ENCODE measurements at regions not wholly inside any gene's neighbourhood (a gene's known extent, or its start where the extent isn't known, plus 50 kb on each side); places are given as distances from the start of the nearest gene placed in this dataset.

DNA sequence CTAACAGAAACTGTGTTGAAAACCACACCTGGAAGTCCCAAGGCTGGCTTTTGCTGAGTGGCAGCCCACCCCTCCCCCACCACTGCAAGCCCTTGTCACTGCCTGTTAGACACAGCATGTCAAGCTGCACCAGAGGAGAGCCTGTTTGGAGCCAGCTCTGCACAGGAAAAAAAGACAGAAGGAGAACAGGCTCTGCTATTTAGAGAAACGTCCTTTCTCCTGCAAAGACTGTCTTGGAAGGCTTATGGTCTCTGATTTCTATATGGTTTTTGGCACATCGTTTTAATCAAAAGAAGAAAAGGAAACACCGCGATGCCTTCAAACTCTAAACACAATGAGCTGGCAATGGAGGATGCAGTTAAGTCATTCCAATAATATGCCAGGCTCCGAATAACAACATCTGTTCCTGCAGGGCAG lies 275.5 kb downstream of the MAP2K4 start:
- no peak for DNase-seq

DNA sequence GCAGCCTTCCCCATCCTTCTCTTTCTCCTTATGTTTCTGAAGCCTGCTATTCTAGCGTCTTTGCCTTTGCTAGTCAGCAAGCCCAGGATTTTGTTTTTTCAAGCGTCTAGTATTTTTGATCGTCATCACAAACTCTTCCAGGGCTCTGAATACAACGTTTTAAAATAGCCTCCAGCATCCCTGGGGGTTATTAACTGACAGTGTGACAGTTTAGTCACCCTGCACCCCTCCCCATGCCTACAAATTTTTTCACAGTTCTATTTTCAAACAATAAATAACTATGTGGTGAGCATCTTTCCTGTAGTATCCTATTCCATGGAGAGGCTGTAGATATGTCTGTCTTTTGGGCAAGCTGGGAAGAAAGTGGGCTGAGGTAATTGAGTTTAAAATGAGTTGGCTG lies 280.9 kb downstream of the MAP2K4 start:
- no peak for DNase-seq

DNA sequence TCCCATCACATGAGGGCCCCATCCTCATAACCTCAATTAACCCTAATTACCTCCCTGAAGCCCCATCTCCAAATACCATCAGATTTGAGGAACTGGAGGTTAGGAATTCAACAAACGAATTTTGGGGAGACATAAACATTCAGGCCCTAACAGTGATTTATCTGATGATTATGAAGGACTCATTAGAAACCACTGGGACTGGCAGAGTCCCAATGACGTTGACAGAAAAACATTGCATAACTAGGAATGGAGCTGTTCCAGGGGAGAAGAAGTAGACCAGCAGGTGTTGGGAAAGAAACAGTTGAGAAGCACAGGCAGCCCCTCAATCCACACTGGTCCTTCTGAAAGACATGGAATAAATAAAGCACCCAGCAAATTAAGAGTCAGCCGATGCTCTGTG lies 282.0 kb downstream of the MAP2K4 start:
- no peak for DNase-seq

DNA sequence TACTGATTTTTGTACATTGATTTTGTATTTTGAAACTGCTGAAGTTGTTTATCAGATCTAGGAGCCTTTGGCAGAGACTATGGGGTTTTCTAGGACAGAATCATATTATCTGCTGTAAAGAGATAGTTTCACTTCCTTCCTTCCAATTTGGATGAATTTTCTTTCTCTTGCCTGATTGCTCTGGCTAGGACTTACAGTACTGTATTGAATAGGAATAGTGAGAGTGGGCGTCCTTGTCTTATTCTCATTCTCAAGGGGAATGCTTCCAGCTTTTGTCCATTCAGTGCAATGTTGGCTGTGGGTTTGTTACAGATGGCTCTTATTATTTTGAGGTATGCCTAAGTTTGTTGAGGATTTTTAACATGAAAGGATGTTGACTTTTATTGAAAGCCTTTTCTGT lies 290.1 kb downstream of the MAP2K4 start:
- DNase-seq = no peak

DNA sequence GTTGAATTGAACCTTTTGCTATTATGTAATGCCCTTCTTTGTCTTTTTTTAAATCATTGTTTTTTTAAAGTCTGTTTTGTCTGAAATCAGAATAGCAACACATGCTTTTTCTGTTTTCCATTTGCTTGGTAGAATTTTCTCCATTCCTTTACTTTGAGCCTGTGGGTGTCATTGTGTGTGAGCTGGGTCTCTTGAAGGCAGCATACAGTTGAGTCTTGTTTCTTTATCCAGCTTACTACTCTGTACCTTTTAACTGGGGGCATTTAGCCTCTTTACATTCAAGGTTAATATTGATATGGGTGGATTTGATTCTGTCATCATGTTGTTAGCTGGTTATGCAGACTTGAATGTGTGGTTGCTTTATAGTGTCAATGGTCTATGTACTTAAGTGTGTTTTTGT lies 292.0 kb downstream of the MAP2K4 start:
- no peak for DNase-seq

DNA sequence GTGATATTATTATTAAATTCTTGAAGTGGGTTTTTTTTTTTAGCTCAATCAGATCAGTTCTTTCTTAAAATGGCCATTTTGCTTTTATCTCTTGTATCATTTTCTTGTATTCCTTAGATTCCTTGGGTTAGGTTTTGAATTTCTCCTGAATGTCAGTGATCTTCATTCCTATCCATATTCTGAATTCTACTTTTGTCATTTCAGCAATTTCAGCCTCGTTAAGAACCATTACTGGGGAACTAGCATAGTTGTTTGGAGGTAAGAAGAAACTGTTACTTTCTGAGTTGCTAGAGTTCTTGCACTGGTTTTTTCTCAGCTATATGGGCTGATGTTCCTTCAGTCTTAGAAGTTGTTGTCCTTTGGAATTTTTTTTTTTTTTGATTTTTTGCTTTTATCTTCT lies 293.1 kb downstream of the MAP2K4 start:
- no peak for DNase-seq

DNA sequence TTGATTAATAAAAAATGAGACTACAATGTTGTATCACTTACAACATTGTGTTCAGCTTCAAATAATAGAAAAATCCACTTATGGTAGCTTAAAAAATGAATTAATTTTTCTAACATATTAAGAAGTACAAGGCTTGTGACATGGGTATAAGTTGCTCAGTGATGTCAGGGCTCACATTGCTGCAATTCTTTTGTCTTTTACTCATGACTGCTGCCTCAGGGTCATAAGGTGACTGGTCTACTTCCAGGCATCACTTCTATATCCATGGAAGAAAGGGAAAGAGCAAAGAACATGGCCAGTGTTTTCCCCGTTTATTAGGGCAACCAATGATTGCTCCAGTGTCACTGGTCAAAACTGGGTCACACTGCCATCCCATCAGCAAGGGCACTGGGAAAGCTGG lies 295.3 kb downstream of the MAP2K4 start:
- no peak for DNase-seq

DNA sequence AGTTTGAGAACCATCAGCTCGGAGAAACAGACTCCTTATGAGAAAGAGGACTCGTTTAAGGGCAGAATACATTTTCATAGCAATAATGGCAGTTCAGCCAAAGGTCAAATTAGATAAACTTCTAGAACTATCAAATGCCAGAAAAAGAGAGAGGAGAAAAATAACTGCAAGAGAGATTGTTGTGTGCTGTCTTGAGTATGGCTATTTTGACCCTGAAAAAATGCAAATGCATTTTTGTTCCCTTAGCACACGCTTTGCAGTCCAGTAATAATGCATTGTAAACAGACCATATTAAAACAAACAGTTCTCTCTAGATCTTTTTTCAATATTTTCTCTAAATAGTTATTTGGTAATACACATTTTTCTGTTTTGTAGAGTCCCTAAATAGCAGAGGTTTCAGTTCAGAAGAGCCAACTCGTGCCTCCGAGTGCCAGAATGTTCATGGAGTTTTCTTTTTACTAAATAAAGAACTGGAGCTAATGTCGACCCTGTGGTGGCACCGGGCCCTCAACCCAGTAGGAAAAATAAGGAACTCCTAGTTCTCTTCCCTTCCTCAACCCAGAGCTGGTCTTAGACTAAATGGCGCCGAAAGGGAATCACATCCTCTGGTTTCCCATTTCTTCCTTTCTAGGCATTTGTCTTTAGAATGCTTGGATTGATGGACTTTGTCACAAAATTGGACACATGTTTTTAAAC lies 298.0 kb downstream of the MAP2K4 start:
- DNase-seq = no peak

DNA sequence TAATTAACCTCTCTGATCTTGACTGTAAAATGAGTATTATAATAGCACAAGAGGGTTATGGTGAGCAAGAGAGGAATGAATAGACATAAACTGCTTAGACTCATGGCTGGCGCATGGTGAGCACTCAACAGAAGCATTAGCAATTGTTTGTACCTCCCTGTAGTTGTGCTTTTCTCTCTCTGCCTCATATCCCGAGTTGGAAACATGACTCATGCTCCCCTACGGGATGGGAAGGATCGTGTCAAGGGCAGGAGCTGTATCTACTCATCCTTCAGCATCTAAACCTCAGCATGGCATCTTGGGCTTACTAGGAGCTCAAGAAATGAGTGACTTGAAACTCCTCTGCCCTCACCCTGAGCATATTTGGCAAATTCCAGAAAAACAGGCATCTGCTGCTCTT lies 299.6 kb downstream of the MAP2K4 start:
- DNase-seq = no peak

DNA sequence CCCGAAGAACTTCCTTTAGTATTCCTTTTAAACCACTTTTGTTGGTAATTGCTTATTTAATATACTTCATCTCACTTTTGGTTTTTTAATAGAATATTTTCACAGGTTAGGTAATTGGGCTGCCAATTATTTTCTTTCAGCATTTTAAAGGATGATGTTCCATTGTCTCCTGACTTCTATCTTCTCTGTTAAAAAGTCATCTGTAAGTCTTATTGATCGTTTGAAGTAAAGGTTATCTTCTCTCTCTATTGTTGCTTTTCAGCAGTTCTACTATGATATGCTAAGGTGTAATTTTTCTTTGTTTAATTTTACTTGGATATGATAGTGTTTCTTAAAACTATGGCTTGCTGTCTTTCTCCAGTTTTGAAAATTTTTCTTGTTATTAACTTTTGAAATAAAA lies 307.5 kb downstream of the MAP2K4 start:
- no peak for DNase-seq

DNA sequence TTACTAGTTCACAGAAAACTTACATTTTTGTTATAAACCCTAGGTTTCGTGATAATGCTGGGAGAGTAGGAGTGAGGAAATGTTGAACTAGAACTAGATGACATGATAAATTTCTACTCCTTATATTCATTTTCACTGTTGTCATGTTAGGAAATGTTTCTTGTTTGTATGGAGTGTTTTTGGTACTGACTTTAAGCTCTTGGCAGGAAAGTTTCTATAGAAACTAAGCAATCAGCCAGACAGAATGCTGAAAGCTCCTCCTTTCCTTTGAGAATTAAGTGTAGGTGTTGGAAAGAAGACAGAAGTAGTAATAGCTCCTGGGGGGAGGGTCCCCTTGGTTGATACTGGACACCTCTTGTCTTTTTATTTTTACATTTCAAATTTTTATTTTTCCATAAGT lies 309.8 kb downstream of the MAP2K4 start:
- no peak for DNase-seq

DNA sequence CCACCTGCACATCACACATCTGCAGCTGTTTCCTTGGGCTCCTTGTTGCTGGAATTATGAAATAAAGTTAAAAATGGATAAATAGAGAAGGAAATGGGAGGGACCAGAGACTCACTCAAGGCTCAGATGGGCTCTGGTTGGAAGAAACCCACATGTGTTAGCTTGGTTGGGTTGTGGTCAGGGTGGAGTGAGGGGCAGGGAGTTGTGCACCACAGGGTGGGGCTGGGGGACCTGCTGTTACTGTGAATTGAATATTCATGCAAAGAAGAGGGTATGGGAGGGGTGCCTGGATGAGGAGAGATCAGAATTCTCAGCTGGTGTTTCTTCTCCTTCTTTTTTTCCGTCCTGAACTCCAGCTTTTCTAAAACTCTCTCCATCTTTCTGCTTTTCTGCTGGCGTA lies 320.7 kb downstream of the MAP2K4 start:
- DNase-seq = no peak

DNA sequence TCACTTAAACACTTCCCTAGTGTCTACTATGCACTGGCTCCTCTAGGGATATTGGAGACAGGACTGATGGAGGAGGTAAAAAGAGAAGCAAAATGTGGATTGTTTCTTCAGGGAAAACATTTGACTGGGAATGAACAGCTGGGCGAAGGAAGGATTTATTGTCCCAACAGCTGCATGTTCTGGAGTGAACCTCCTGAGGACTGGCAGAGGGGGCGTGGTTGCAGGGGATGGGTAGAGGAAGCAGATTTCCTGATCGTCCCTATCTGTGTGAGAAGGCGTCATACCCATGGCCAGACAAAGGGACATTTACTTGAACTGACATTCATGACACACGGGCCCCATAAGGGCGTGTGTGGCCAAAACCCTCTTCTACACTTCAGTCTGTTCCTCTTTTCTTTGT lies 321.5 kb downstream of the MAP2K4 start:
- no peak for DNase-seq

DNA sequence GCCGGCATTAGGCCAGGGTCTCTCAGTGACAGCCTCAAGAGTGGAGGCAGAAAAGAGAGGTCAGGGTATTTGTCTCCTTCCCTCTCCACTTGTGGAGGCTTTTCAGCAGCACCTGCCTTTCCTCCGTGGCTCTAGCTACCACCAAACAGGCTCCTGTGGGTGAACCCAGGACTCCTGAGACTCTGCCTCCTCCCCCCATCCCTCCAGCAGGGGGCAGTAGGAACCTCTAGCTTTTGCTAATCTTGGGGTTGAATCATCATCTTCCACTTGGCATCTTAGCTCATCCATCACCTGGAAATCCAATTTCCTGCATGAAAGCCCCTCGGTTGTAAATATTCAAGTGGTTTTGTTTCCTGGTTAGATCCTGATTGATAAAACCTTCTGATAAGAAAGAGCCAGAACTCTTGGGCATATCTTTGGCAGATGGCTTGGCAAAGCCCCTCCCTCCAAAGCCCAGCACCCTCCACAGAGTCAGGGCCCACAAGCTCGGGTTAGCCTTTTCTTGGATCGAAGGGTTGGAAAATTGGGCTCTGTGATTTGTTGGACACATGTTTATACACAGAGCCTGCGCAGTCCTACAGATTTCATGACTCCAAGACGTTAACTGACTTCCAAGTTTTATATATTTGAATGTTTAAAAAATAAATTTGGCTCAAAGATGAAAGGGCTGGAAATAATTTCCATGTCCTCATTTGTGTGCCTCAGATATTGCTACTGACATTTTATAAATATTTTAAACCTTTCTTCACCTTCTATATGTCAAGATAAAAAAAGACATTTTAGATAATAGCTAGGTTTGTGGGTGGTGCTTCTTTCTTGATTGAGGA lies 322.1 kb downstream of the MAP2K4 start:
- DNase-seq = no peak

DNA sequence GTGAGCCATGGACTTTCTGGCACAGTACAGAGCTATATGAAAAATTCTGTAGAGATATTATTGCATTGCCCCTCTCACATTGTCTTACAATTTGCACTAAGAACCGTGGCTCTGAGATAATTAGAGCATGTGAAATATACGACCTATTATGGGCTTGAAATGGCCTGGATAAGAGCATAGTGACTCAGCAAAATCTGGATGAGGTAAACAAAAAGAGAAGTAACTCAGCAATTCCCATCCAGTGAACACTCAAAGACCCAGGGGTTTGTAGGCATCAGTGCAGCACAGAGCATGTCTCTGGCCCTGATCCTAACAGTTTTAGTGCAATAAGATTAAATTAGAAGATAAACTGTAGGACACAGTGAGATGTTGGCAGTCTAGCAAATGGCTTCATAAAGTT lies 317.2 kb upstream of the MYOCD start:
- DNase-seq = no peak

DNA sequence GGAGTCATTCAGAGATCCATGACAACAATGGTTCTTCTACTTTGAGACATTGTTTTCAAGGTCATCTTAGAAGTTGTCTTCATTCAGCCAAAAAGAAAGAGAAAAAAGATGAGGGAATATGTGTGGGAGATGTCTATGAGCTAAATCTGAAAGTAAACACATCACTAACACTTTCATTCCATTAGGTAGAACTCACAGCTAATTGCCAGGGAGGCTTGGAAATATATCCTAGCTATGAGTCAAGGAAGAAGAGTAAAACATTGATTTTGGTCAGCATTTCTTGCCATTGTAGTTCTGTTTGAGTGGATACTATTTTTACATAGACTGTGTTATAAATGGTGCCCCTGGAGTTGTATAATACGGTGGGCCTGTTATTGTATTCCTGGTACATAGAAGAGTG lies 316.4 kb upstream of the MYOCD start:
- no peak for DNase-seq

DNA sequence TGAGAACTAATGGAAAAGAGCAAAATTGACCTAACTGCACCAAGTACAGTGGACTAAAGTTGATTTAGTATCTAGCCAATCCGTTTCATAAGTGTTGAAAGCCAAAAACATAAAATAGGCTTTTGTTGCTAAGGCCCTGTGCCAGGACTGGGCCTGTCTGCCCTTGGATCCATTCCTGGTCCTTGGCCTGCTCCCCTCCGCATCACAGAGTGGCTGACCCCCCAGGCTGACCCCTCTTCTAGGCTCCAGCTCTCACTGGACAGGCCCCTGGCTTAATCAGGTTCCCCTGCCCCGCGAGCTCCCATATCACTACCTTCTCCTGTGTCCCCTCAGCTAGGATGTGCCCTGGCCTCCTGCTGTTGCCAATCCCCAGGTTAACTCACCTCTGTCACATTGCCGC lies 313.6 kb upstream of the MYOCD start:
- no peak for DNase-seq

DNA sequence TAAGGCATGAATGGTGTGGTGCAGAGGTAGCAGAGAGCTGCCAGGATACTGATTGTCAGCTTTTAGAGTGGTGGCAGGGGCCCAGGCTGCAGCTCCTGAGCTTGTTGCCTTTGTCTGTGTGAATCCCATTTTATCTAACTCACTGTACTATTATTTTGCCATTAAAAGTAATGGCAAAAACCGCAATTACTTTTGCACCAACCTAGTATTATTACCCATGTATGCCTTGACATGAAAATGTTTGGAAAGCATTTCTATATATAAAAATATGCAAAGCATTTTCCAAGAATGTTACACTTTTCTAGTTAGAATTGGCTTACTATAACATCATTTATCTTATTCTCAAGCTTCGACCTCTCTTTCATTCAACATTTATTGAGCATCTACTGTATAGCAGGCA lies 308.1 kb upstream of the MYOCD start:
- DNase-seq = no peak

DNA sequence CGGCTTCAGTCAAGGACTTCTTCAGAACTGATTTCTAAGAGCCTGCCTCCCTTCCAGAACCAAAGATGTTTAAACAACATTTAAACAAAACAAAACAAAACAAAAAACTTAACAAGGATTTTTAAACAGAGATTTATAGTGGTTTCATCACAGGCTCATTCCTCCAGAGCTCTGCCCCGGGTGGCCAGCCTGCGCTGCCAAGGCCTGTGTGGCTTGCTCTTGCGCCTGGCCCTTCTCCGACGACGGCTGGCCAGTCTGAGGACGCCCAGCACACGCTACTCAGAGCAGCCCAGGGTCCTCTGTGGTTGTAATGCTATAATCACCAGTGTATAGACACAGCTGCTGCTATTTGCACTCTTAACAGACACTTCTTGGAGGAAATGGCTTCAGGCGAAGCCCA lies 307.2 kb upstream of the MYOCD start:
- no peak for DNase-seq

DNA sequence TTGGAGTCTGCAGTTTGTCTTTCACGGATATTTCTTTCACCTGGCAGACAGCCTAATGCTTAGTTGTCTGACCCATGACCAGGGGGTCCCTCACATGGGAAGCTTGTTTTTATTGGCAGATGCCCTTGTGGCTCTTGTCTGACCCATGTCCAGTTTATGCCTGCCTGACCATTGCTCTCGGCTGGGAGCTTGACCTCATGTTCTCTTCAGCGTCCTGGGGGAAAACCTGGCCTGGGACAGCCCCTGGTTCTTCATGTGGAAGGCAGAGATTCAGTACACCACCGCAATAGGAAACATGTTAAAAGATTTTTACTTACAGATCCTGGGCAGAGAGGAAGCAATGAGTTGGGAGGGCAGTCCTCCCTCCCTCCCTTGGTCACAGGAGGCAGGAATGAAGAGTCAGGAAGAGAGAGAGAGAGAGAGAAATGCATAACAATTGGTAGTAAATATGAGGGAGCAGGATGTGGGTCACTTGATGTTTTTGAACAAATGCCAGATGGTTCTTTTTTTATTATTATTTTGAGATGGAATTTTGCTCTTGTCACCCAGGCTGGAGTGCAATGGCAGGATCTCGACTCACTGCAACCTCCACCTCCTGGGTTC lies 302.7 kb upstream of the MYOCD start:
- no peak for DNase-seq

DNA sequence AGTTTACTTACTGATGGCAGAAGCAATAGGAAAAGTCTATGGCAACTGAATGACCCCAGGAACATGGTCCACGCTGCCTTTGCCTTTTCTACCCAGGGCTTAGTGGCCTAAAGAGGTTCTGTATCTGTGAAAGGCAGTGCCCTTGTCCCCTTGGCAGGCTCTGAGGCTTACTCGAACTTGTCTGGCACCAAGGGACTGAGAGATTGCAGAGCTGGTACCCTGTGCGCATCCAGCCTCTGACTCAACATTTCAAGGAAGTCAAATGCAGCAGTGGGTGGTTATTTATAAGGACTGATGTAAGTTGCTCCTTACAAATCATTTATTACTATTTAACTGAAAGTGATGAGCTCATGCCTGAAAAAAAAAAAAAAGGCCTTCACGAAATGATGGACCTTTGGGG lies 299.9 kb upstream of the MYOCD start:
- DNase-seq = no peak

DNA sequence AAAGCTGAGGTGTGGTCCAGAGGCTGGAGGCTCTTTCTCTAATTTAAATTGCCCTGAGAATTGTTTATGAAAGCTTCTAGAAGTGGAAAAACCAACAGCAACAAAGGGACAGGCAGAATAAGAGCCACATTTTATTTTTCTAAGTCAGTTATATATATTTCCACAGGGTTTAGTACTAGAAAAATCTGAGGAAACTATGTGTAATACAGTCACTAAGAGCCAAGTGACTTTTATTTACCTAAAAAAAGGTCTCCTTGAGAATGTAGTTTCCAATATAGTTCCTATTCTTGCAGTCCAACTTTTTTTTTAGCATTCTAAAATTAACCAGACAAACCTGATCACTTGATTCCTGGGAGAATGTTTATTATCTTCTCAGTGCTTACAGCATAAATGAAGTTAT lies 296.6 kb upstream of the MYOCD start:
- no peak for DNase-seq

DNA sequence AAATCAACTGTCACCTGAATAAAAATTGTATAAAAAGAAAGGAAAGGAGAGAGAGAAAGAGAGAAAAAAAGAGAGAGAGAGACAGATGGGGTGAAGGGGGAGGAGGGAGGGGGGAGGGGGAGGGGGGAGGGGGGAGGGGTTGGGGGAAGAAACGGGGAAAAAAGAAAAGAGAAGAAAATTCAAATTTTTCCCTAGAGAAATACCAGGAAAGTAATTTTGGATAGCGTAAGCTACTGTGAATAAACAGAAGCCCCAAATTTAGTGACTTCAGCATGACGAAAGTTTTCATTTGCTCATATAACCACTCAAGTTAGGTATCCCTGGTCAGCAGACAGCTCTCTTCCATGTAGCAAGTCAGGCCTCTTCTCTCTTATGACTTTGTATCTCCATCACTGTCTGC lies 289.4 kb upstream of the MYOCD start:
- no peak for DNase-seq

DNA sequence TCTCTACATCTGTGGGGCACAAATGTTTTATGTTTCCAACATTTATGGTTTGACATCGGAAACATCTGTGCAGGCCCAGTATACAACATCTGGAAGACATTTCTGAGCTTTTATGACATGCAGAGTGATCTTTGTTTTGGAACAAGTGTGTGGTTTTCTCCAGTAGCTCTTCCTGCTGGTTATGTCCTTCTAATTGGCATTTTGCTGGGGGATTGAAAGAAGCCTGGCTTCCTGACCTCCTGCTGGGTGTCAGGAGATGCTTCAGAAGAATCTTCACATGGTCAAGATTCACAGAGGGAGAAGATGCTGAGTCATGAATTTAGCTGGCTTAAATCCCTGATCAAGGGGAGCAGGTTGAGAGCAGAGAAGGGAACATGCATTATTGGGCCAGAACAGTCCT lies 279.5 kb upstream of the MYOCD start:
- DNase-seq = no peak
